Globus pallidus (tissue), 1 donor: ENCODE measurements at regions not wholly inside any gene's neighbourhood (a gene's known extent, or its start where the extent isn't known, plus 50 kb on each side); places are given as distances from the start of the nearest gene placed in this dataset.
"Not testable (repeated sequence)": the region's sequence is repeated elsewhere in the genome, so short reads cannot be mapped to it uniquely, and the experiment has no call there.

ENCODE experiments used
- DNase-seq: peaks from one replicate; pipeline ENCODE4 v3.0.0-alpha.2; 2015; ENCODE audit warnings: low spot score

GRCh38 chr3:177852001-177852807 lies 654.9 kb upstream of the TBL1XR1 start:
- DNase-seq: no peak

- no peak for DNase-seq
These were observed 657.7 kb upstream of the TBL1XR1 start for GRCh38 chr3:177855021-177855420.

GRCh38 chr3:177860184-177860583 lies 662.9 kb upstream of the TBL1XR1 start:
- DNase-seq: no peak

GRCh38 chr3:177862962-177863491 lies 665.7 kb upstream of the TBL1XR1 start:
- no peak for DNase-seq

- not testable (repeated sequence) for DNase-seq
These were observed 665.0 kb upstream of the KCNMB2 start for GRCh38 chr3:177871267-177871666.

GRCh38 chr3:177878192-177878591 lies 658.0 kb upstream of the KCNMB2 start:
- no peak for DNase-seq

- DNase-seq: no peak
These were observed 657.3 kb upstream of the KCNMB2 start for GRCh38 chr3:177878957-177879356.

- no peak for DNase-seq
These were observed 654.9 kb upstream of the KCNMB2 start for GRCh38 chr3:177881351-177881750.

GRCh38 chr3:177882124-177882648 lies 654.0 kb upstream of the KCNMB2 start:
- DNase-seq: no peak

- no peak for DNase-seq
These were observed 653.1 kb upstream of the KCNMB2 start for GRCh38 chr3:177883091-177883490.

GRCh38 chr3:177883957-177884356 lies 652.3 kb upstream of the KCNMB2 start:
- no peak for DNase-seq

- no peak for DNase-seq
These were observed 651.2 kb upstream of the KCNMB2 start for GRCh38 chr3:177885063-177885462.

- no peak for DNase-seq
These were observed 649.7 kb upstream of the KCNMB2 start for GRCh38 chr3:177886501-177886900.

GRCh38 chr3:177887475-177887874 lies 648.8 kb upstream of the KCNMB2 start:
- DNase-seq: no peak

GRCh38 chr3:177889161-177889560 lies 647.1 kb upstream of the KCNMB2 start:
- no peak for DNase-seq

- no peak for DNase-seq
These were observed 646.4 kb upstream of the KCNMB2 start for GRCh38 chr3:177889652-177890358.

- no peak for DNase-seq
These were observed 645.9 kb upstream of the KCNMB2 start for GRCh38 chr3:177890359-177890683.

GRCh38 chr3:177891569-177891968 lies 644.7 kb upstream of the KCNMB2 start:
- DNase-seq: not testable (repeated sequence)

GRCh38 chr3:177893331-177893730 lies 642.9 kb upstream of the KCNMB2 start:
- no peak for DNase-seq

GRCh38 chr3:177894081-177894728 lies 642.0 kb upstream of the KCNMB2 start:
- DNase-seq: no peak

GRCh38 chr3:177898185-177898584 lies 638.1 kb upstream of the KCNMB2 start:
- no peak for DNase-seq

GRCh38 chr3:177899275-177900067 lies 636.8 kb upstream of the KCNMB2 start:
- no peak for DNase-seq
